H9 (cell line): ENCODE measurements at regions not wholly inside any gene's neighbourhood (a gene's known extent, or its start where the extent isn't known, plus 50 kb on each side); places are given as distances from the start of the nearest gene placed in this dataset.

ENCODE experiments used
- DNase-seq: peaks from one replicate; pipeline ENCODE4 v3.0.0-alpha.2; 2017
- H2AFZ ChIP-seq: one replicate; pipeline ENCODE4 v1.6.1; 2013; ENCODE audit warnings: mild to moderate bottlenecking, low read length, control low read depth, moderate library complexity
- H2AK5ac ChIP-seq: 2 replicates; pipeline ENCODE4 v1.6.1; 2013; ENCODE audit warnings: low read length, control low read depth, mixed read lengths; ENCODE audit not compliant: insufficient read length
- H2BK120ac ChIP-seq: one replicate; pipeline ENCODE4 v1.6.1; 2013; ENCODE audit warnings: low read depth, mild to moderate bottlenecking, low read length, control low read depth, inconsistent platforms; ENCODE audit not compliant: poor library complexity, severe bottlenecking
- H2BK12ac ChIP-seq: 2 replicates; pipeline ENCODE4 v1.6.1; 2013; ENCODE audit warnings: low read length, control low read depth, mixed read lengths, low read depth; ENCODE audit not compliant: insufficient read length
- H2BK15ac ChIP-seq: 2 replicates; pipeline ENCODE4 v1.6.1; 2013; ENCODE audit warnings: low read depth, low read length, control low read depth
- H2BK20ac ChIP-seq: one replicate; pipeline ENCODE4 v1.6.1; 2013; ENCODE audit warnings: low read depth, mild to moderate bottlenecking, low read length, control low read depth, inconsistent platforms; ENCODE audit not compliant: poor library complexity, severe bottlenecking
- H2BK5ac ChIP-seq: 2 replicates; pipeline ENCODE4 v1.6.1; 2013; ENCODE audit warnings: low read length, control low read depth, mixed read lengths; ENCODE audit not compliant: insufficient read length
- H3K14ac ChIP-seq: 2 replicates; pipeline ENCODE4 v1.6.1; 2013; ENCODE audit warnings: low read length, control low read depth; ENCODE audit not compliant: insufficient read depth
- H3K18ac ChIP-seq: 2 replicates; pipeline ENCODE4 v1.6.1; 2013; ENCODE audit warnings: low read depth, mild to moderate bottlenecking, mixed read lengths, low read length, control low read depth; ENCODE audit not compliant: insufficient read length
- H3K23ac ChIP-seq: 2 replicates; pipeline ENCODE4 v1.6.1; 2013; ENCODE audit warnings: low read length, control low read depth, mixed read lengths, low read depth; ENCODE audit not compliant: insufficient read length
- H3K23me2 ChIP-seq: 2 replicates; pipeline ENCODE4 v1.6.1; 2013; ENCODE audit warnings: low read depth, mild to moderate bottlenecking, mixed read lengths, low read length, control low read depth; ENCODE audit not compliant: insufficient read length, poor library complexity, severe bottlenecking
- H3K27ac ChIP-seq: 2 replicates; pipeline ENCODE4 v1.5.1; 2013; ENCODE audit warnings: low read length, control low read depth, mixed read lengths, low read depth; ENCODE audit not compliant: insufficient read length
- H3K27me3 ChIP-seq: 2 replicates; pipeline ENCODE4 v1.6.1; 2013; ENCODE audit warnings: low read length, control low read depth, inconsistent platforms; ENCODE audit not compliant: insufficient read depth
- H3K4ac ChIP-seq: 2 replicates; pipeline ENCODE4 v1.6.1; 2013; ENCODE audit warnings: low read depth, mild to moderate bottlenecking, control low read depth, inconsistent platforms, low read length, moderate library complexity
- H3K4me1 ChIP-seq: 2 replicates; pipeline ENCODE4 v1.6.1; 2013; ENCODE audit warnings: low read length, control low read depth, inconsistent platforms; ENCODE audit not compliant: insufficient read depth
- H3K4me2 ChIP-seq: 2 replicates; pipeline ENCODE4 v1.6.1; 2013; ENCODE audit warnings: low read length, control low read depth, mixed read lengths; ENCODE audit not compliant: insufficient read length, insufficient read depth
- H3K56ac ChIP-seq: 2 replicates; pipeline ENCODE4 v1.6.1; 2013; ENCODE audit warnings: low read depth, mild to moderate bottlenecking, mixed read lengths, low read length, control low read depth; ENCODE audit not compliant: insufficient read length
- H3K79me1 ChIP-seq: 2 replicates; pipeline ENCODE4 v1.6.1; 2013; ENCODE audit warnings: low read depth, mild to moderate bottlenecking, moderate library complexity, low read length, control low read depth, inconsistent platforms; ENCODE audit not compliant: insufficient read depth, poor library complexity, severe bottlenecking
- H3K79me2 ChIP-seq: 2 replicates; pipeline ENCODE4 v1.6.1; 2013; ENCODE audit warnings: low read length, control low read depth, inconsistent platforms; ENCODE audit not compliant: insufficient read depth
- H3K9ac ChIP-seq: 2 replicates; pipeline ENCODE4 v1.6.1; 2013; ENCODE audit warnings: low read length, control low read depth, mixed read lengths; ENCODE audit not compliant: insufficient read length; ENCODE audit errors: extremely low read depth
- H3K9me3 ChIP-seq: one replicate; pipeline ENCODE4 v1.6.1; 2013; ENCODE audit warnings: low read depth, low read length, inconsistent platforms; ENCODE audit not compliant: control insufficient read depth
- H3T11ph ChIP-seq: one replicate; pipeline ENCODE4 v1.6.1; 2013; ENCODE audit warnings: mild to moderate bottlenecking, low read length, control low read depth, inconsistent platforms
- H4K20me1 ChIP-seq: one replicate; pipeline ENCODE4 v1.6.1; 2013; ENCODE audit not compliant: control insufficient read depth, insufficient read length, insufficient read depth
- H4K5ac ChIP-seq: 2 replicates; pipeline ENCODE4 v1.6.1; 2013; ENCODE audit warnings: low read depth, mild to moderate bottlenecking, mixed read lengths, low read length, control low read depth; ENCODE audit not compliant: insufficient read length
- H4K8ac ChIP-seq: replicated peaks from 2 replicates; pipeline ENCODE4 v1.6.1; 2013; ENCODE audit warnings: low read length, control low read depth, mixed read lengths, low read depth; ENCODE audit not compliant: insufficient read length
- H4K91ac ChIP-seq: 2 replicates; pipeline ENCODE4 v1.6.1; 2013; ENCODE audit warnings: low read depth, mild to moderate bottlenecking, moderate library complexity, mixed read lengths, low read length, control low read depth; ENCODE audit not compliant: insufficient read length
- H3K27ac Mint-ChIP-seq, 3 experiments: 2 replicates in 2 of 3; 3 replicates in 1 of 3; pipeline ENCODE4 v1.8.0; 2020 to 2021; ENCODE audit warnings: mixed read lengths in 3 of 3, mild to moderate bottlenecking in 1 of 3, moderate library complexity in 1 of 3
- H3K27me3 Mint-ChIP-seq: 2 replicates; pipeline ENCODE4 v1.8.0; 2021; ENCODE audit warnings: low read depth, mild to moderate bottlenecking, moderate library complexity, mixed read lengths
- H3K36me3 Mint-ChIP-seq, 3 experiments: 2 replicates in 2 of 3; 3 replicates in 1 of 3; pipeline ENCODE4 v1.8.0; 2020 to 2021; ENCODE audit warnings: low read depth in 3 of 3, mixed read lengths in 3 of 3; ENCODE audit not compliant: insufficient read depth in 1 of 3
- H3K4me1 Mint-ChIP-seq, 2 experiments: 2 replicates each; pipeline ENCODE4 v1.8.0; 2020; ENCODE audit warnings: mixed read lengths in 2 of 2
- H3K4me3 Mint-ChIP-seq, 2 experiments: 2 replicates in 1 of 2; 3 replicates in 1 of 2; pipeline ENCODE4 v1.8.0; 2020 to 2021; ENCODE audit warnings: mild to moderate bottlenecking in 2 of 2, mixed read lengths in 2 of 2, moderate library complexity in 1 of 2
- H3K9me3 Mint-ChIP-seq, 2 experiments: 2 replicates in 1 of 2; 3 replicates in 1 of 2; pipeline ENCODE4 v1.8.0; 2020; ENCODE audit warnings: mild to moderate bottlenecking in 2 of 2, mixed read lengths in 2 of 2, moderate library complexity in 1 of 2
- WGBS: extraction: QIAGEN DNeasy Blood & Tissue Kit; methylation state at CpG from one replicate; pipeline ENCODE4 v1.1.7; 2013; ENCODE audit warnings: missing lambda C conversion rate, low lambda C conversion rate, mixed read lengths; ENCODE audit not compliant: insufficient read length; ENCODE audit errors: extremely low coverage; 5-methylcytosine and 5-hydroxymethylcytosine counted together
- TF ChIP-seq, protein P1 (sequence below): fragments of 200-600 bp; sonication (generic); conservative IDR thresholded peaks from 3 replicates; pipeline ENCODE4 v1.8.0; 2021; ENCODE audit warnings: antibody characterized with exemption, mild to moderate bottlenecking

DNA sequence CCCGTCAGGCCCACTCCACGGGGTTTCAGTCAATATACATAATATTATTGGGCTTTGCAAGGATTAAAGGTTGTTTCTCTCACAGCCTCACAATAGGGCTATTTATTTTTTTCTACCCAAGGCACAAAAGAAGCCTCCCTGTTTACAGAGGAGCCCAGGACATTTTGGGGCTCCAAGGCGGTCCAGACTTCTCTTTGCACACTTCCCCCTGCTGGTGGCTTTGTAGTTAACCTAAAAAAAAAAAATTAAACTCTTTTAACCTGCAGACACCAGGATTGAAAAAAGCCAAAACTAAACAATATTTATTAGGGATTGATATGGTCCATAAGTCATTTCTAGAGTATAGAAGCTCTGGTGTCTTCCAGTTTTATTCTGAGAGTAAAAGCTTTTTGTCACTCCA is 169.7 kb upstream of the ZFHX3 start:
- no peak overlapping the region for H2BK20ac ChIP-seq
- no peak overlapping the region for H3K4me3 Mint-ChIP-seq

More for the DNA sequence above, 169.7 kb upstream of the ZFHX3 start:
- Histone ChIP-seq H3K4me1 (peaks cover 5% of the 10 kb centered on the region; the same call in 1 of the 2 replicates), H2BK12ac (no peak overlapping the region), H3K14ac (no peak overlapping the region), H2AFZ (no peak overlapping the region), H3T11ph (no peak overlapping the region), H3K79me2 (no peaks in the 10 kb centered on the region), H3K56ac (no peak overlapping the region), H3K9me3 (peaks cover 10% of the 10 kb centered on the region), H3K79me1 (no peaks in the 10 kb centered on the region), H4K8ac (no peak overlapping the region), H2BK5ac (no peak overlapping the region), H3K27me3 (no peaks in the 10 kb centered on the region), H3K9ac (no peak overlapping the region), H2BK15ac (no peak overlapping the region), H2BK120ac (no peak overlapping the region), H4K5ac (no peak overlapping the region), H4K91ac (no peak overlapping the region), H3K27ac (no peak overlapping the region), H3K23me2 (no peaks in the 10 kb centered on the region), H3K23ac (no peak overlapping the region), H2AK5ac (no peak overlapping the region), H3K4me2 (no peak overlapping the region), H4K20me1 (no peaks in the 10 kb centered on the region), H3K18ac (no peak overlapping the region), H3K4ac (no peak overlapping the region)
- no peaks in the 10 kb centered on the region for H3K27me3 Mint-ChIP-seq
- H3K9me3 Mint-ChIP-seq, result peaks cover 9 to 11% of the 10 kb centered on the region in 2 experiments; a peak in 4 of 5 replicates
- peaks cover 3 to 12% (median 6%) of the 10 kb centered on the region in 3 experiments; a peak in 5 of 7 replicates for H3K36me3 Mint-ChIP-seq
- DNase-seq, result no peak
- no CpG with 5 or more reads among the region's 3 CpGs for WGBS
- peaks cover 32 to 35% of the 10 kb centered on the region in 2 experiments for H3K4me1 Mint-ChIP-seq
- TF ChIP-seq, protein P1, sequence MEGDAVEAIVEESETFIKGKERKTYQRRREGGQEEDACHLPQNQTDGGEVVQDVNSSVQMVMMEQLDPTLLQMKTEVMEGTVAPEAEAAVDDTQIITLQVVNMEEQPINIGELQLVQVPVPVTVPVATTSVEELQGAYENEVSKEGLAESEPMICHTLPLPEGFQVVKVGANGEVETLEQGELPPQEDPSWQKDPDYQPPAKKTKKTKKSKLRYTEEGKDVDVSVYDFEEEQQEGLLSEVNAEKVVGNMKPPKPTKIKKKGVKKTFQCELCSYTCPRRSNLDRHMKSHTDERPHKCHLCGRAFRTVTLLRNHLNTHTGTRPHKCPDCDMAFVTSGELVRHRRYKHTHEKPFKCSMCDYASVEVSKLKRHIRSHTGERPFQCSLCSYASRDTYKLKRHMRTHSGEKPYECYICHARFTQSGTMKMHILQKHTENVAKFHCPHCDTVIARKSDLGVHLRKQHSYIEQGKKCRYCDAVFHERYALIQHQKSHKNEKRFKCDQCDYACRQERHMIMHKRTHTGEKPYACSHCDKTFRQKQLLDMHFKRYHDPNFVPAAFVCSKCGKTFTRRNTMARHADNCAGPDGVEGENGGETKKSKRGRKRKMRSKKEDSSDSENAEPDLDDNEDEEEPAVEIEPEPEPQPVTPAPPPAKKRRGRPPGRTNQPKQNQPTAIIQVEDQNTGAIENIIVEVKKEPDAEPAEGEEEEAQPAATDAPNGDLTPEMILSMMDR, result peak; percentile 66
- H3K27ac Mint-ChIP-seq, result no peak overlapping the region
